Umbilical cord (tissue), 1 donor: ENCODE measurements at regions not wholly inside any gene's neighbourhood (a gene's known extent, or its start where the extent isn't known, plus 50 kb on each side); places are given as distances from the start of the nearest gene placed in this dataset.
"Not testable (repeated sequence)": the region's sequence is repeated elsewhere in the genome, so short reads cannot be mapped to it uniquely, and the experiment has no call there.

Source experiments
- DNase-seq: peaks from one replicate; pipeline ENCODE4 v3.0.0-alpha.2; 2015; ENCODE audit warnings: low spot score

GRCh38 chr7:124643311-124643811, 122.2 kb downstream of the GPR37 start:
- DNase-seq: no peak

GRCh38 chr7:124635416-124635815, 130.2 kb downstream of the GPR37 start:
- DNase-seq: no peak

DNA sequence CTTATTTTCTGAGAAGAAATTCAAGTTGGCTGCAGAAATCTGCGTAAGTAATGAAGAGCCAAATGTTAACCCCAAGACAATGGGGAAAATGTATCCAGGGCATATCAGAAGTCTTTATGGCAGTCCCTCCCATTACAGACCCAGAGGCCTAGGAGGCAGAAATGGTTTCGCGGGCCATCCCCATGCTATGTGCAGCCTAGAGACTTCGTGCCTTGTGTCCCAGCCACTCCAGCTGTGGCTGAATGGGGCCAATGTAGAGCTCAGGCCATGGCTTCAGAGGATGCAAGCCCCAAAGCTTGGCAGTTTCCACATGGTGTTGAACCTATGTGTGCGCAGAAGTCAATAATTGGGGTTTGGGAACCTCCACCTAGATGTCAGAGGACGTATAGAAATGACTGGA, 131.9 kb downstream of the GPR37 start:
- DNase-seq: no peak

- no peak for DNase-seq
These were observed 135.2 kb downstream of the GPR37 start for GRCh38 chr7:124630395-124630794.

- no peak for DNase-seq
These were observed 146.7 kb downstream of the GPR37 start for GRCh38 chr7:124618871-124619270.

GRCh38 chr7:124618051-124618450, 147.5 kb downstream of the GPR37 start:
- DNase-seq: not testable (repeated sequence)

DNA sequence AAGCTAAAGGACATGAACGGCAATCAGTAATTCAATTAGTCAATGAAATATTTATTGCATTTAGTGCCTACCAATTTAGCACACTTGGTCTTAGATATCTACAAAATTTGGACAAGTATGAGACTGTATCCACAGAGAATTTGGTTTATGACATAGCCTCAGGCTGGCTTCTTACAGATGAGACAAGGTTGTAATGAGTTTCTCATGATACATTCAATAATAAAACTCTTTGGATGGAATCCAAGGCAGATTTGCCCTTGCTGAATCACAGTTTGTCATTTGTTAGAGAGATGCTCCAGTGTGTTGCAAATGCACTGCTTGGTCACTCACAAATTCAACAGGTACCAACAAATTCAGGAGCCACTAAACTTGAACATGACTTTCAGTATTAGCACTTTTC, 162.5 kb downstream of the GPR37 start:
- peak; percentile 11 for DNase-seq

- DNase-seq: no peak
These were observed 168.1 kb downstream of the GPR37 start for GRCh38 chr7:124597509-124597908.

GRCh38 chr7:124596881-124597280, 168.7 kb downstream of the GPR37 start:
- no peak for DNase-seq

DNA sequence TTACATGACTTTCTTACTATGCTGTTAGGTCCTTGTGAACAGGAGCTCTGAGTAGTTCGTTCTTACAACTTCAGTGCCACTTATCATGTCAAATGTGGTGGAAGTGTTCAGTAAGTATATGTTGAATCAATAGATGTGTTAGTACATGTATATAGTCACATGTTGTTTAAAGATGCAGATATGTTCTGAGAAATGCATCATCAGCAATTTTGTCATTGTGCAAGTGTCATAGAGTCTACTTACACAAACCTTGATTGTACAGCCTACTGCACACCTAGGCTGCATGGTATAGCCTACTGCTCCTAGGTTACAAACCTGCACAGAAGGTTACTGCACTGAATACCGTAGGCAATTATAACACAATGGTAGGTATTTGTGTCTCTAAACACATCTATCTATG, 174.8 kb downstream of the GPR37 start:
- no peak for DNase-seq

GRCh38 chr7:124577256-124577655, 188.3 kb downstream of the GPR37 start:
- no peak for DNase-seq

DNA sequence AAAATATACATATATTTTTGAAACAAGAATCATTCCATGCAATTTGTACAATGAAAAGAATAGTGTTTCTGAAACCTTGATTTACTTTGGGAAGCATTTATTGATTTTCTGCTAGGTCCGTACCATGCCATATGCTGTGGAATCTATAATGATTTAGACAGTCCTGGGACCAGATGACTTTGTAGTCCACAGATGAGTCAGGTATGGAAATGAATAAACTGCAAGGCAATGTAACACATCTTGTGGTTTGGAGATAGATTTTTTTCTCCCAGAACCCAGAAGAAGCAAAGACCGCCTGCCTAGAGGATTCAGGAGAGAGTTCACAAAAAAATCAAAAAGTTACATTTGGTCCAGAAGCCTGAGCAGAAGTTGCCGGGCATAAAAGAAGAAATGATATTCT, 190.4 kb downstream of the GPR37 start:
- DNase-seq: no peak

DNA sequence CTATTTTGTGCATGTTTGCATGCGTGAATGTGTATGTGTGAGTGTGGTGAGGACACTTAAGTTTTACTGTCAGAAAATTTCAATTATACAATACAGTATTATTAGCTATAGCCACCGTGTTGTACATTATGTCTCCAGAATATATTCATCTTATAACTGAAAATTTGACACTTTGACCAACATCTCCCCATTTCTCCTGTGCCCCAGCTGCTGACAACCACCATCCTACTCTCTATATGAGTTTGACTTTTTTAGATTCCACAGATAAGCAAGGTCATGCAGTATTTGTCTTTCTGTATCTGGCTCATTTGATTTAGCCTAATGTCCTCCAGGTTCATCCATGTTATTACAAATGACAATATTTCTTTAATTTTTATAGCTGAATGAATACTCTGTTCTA, 195.0 kb downstream of the GPR37 start:
- no peak for DNase-seq

- no peak for DNase-seq
These were observed 199.0 kb downstream of the GPR37 start for GRCh38 chr7:124566583-124566982.

DNA sequence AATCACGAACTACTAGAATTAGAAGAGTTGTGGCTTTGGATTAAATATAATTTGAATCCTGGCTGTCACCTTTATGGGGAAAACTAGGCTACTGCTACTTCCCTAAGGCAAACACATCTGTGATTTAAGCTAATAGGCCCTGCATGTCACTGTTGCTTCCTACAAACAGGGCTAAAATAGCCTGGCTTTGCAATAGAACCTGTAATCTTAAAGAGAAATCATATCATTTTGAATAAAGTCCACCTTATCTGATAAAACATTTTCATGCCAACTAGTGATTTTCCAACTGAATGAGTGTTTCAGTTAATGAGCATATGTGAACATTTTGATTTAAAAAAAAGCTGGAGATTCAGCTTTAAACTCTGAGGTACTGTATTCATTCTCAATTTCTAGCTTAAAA, 208.0 kb downstream of the GPR37 start:
- no peak for DNase-seq

DNA sequence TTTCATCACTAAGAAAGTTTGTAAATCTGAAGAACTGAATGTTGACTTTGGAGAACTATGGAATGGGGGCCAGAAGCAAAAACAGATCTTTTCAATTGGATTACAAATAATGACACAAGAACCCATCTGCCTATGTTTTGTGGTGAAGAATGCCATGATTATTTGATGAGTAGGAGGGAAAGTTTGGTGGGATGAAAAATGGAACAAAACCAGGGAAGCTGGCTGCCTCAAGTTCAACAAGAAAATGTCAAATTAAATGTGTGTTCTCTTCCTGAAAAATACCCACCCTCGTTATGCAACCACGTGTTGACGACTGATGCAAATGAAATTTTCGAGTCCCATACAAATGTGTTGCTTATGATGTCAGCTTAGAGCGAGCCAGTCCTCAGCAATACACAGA, 208.5 kb downstream of the GPR37 start:
- no peak for DNase-seq

DNA sequence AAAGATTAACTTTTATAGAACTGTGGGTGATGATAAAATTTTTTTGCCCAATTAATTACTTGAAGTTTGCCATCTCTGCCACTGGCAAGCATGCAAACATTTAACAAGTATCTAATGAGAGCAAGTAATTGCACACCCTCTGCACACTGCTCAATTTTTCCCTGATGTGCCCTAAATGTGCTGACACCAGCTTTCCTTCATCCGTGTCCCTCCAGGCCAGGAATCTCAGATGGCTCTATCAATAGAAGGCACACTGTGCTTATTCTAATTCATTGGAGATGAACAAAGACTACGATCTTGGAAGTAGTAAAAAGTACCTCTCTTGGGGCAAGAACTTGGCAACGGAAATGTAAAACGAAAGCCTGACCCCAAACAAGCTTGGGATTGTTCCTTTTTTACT, 212.1 kb downstream of the GPR37 start:
- DNase-seq: no peak

GRCh38 chr7:124552217-124552616, 213.4 kb downstream of the GPR37 start:
- DNase-seq: peak; percentile 7

GRCh38 chr7:124550036-124550435, 215.6 kb downstream of the GPR37 start:
- DNase-seq: peak; percentile 82

GRCh38 chr7:124542476-124542875, 223.1 kb downstream of the GPR37 start:
- peak; percentile 25 for DNase-seq

DNA sequence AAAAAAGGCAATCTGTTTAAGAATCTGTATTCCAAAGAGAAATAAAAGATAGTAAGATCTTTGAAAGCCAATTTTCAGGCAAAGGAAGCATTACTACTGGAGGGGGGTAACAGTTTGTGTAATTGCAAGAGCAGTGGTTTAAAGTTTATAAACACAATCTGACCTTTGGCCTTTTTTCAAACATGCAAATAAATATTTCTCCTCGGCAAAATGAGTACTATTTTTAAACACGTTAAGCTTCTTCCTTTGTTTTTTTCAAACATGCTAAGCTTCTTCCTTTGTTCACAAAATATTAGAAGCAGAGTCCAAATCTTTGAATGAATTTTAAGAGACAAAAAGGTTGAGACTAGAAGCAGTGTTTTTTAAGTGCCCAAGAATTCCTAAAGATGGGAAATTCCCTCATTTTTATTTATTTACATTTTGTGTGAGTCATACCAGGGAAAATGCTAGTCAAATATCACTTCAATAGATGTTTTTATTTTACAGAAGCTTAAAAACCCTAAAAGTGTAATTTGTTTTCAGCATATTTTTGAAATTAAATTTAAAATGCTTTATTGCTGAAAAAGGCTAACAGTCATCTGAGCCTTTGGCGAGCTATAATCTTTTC, 229.3 kb downstream of the GPR37 start:
- no peak for DNase-seq

DNA sequence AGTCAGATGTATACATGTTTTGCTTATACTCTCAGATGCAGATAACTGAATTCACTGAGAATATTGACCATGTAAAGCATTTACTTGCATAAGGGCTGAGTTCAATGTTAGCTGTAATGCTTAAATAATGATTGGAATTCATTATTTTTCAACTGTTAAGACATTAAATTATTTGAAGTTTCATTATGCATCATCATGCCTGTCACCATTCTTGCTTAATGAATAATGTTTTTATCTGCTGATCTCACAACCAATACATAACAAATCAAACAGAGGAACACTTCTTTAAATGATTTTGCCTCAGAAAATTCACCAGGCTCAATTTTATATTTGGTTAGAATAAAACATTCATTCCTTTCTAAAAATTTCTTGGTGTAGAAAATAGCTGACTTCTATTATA, 233.4 kb downstream of the GPR37 start:
- DNase-seq: no peak

DNA sequence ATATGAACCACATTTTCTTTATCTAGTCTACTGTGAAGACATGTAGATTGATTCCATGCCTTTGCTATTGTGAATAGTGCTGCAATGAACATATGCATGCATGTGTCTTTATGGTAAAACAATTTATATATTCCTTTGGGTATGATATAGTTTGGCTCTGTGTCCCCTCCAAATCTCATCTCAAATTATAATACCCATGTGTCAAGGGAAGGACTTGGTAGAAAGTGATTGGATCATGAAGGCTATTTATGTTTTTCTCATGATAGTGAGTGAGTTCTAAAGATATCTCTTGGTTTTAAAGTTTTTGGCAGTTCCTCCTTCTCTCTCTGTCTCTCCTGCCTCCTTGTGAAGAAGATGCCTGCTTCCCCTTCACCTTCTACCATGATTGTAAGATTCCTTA, 248.7 kb downstream of the GPR37 start:
- DNase-seq: no peak
